ENCODE measurements at regions not wholly inside any gene's neighbourhood (a gene's known extent, or its start where the extent isn't known, plus 50 kb on each side); places are given as distances from the start of the nearest gene placed in this dataset.

- CTCF ChIA-PET: no interaction called here
- DNase-seq (ENCODE audit: low read depth, low spot score) (no peak), ATAC-seq (no peak)
- TF ChIP-seq FOSL1 (IDR thresholded peaks at IDR 0.05; ENCODE audit: low read depth): no peak
- no peak for TF ChIP-seq POLR2A (IDR thresholded peaks at IDR 0.05; ENCODE audit: borderline replicate concordance, extremely low read depth, insufficient read depth, insufficient read length)
- TF ChIP-seq POLR2AphosphoS5 (IDR thresholded peaks at IDR 0.05; ENCODE audit: low read depth, low read length): no peak
- no peak for TF ChIP-seq ZNF274 (IDR thresholded peaks at IDR 0.05; ENCODE audit: low read depth, low read length)
- no peak for TF ChIP-seq REST (IDR thresholded peaks at IDR 0.05; ENCODE audit: low read depth)
- TF ChIP-seq CEBPB (IDR thresholded peaks at IDR 0.05; ENCODE audit: low read depth): no peak
- no peak for TF ChIP-seq SIN3A (IDR thresholded peaks at IDR 0.05; ENCODE audit: low read depth)
- TF ChIP-seq EZH2 (IDR thresholded peaks at IDR 0.05): no peak
- TF ChIP-seq ZFX (IDR thresholded peaks at IDR 0.05): no peak
- no peak for TF ChIP-seq EGR1 (IDR thresholded peaks at IDR 0.05; ENCODE audit: low read depth)
- no peak overlapping the region for H3K4me2 ChIP-seq (ENCODE audit: low read length)
- no peaks in the 10 kb centered on the region for H3K36me3 ChIP-seq (ENCODE audit: control insufficient read depth in 1 of 2, insufficient read depth in 2 of 2, low read length in 2 of 2)
- H3K4me3 ChIP-seq (replicated peaks in 1 of 2; ENCODE audit: low read depth in 1 of 2, low read length in 2 of 2): no peak overlapping the region
- H2AFZ ChIP-seq (ENCODE audit: low read depth, low read length, poor library complexity, severe bottlenecking): no peak overlapping the region
- peaks cover 0 to 5% of the 10 kb centered on the region in 2 experiments; a peak in 1 of 4 replicates for H3K4me1 ChIP-seq (ENCODE audit: control insufficient read depth in 1 of 2, insufficient read depth in 2 of 2, low read length in 2 of 2)
- H3K9me3 ChIP-seq (ENCODE audit: control insufficient read depth in 1 of 2, insufficient read depth in 1 of 2, low read depth in 1 of 2, low read length in 2 of 2): no peaks in the 10 kb centered on the region
- RAD21 ChIA-PET (ENCODE audit: low non-redundant PET in 1 of 2, low total read pairs in 2 of 2, uncharacterized antibody in 2 of 2, unreplicated experiment in 2 of 2): no interaction called here
- no peak overlapping the region for H3K9ac ChIP-seq (ENCODE audit: low read length)
- no peaks in the 10 kb centered on the region for H3K9me2 ChIP-seq (ENCODE audit: insufficient read depth)
- H3K27me3 ChIP-seq (ENCODE audit: insufficient read depth, low read length): peaks cover 85% of the 10 kb centered on the region
- H3K27ac ChIP-seq (ENCODE audit: low read depth, low read length): no peak overlapping the region
- BruUV-seq (replicated peaks): no TSS peak
- no peaks in the 10 kb centered on the region for H4K20me1 ChIP-seq (ENCODE audit: insufficient read depth)
- H3K79me2 ChIP-seq (ENCODE audit: insufficient read depth, low read length): no peaks in the 10 kb centered on the region
- POLR2A ChIA-PET: interaction anchor here (1.4 kb wide), 1 partner anchor 11 kb away, joined by 5 read pairs; no protein-coding TSS in a partner anchor
- intact Hi-C loops (cut with micrococcal nuclease): no loop called here
Measured at GRCh38 chr17:79255046-79255445, 180.4 kb downstream of the ENGASE start.
